ENCODE measurements at regions not wholly inside any gene's neighbourhood (a gene's known extent, or its start where the extent isn't known, plus 50 kb on each side); places are given as distances from the start of the nearest gene placed in this dataset.
"Not testable (repeated sequence)": the region's sequence is repeated elsewhere in the genome, so short reads cannot be mapped to it uniquely, and the experiment has no call there.

- TF ChIP-seq CTCF (IDR thresholded peaks at IDR 0.05; ENCODE audit: low read depth, low read length); EZH2phosphoT487 (IDR thresholded peaks at IDR 0.05; ENCODE audit: low read depth): not testable (repeated sequence)
Measured at GRCh38 chr2:40025276-40025675, 246.2 kb upstream of the THUMPD2 start.

Measured in OCI-LY3 (cell line).